LHCN-M2 (cell line): ENCODE measurements at regions not wholly inside any gene's neighbourhood (a gene's known extent, or its start where the extent isn't known, plus 50 kb on each side); places are given as distances from the start of the nearest gene placed in this dataset.
"Not testable (repeated sequence)": the region's sequence is repeated elsewhere in the genome, so short reads cannot be mapped to it uniquely, and the experiment has no call there.

Experiments
- DNase-seq: peaks from one replicate; pipeline ENCODE4 v3.0.0-alpha.2; 2012; ENCODE audit warnings: low read depth

GRCh38 chr12:83474369-83474768 lies 787.7 kb downstream of the TMTC2 start:
- DNase-seq: no peak

GRCh38 chr12:83473408-83474095 lies 786.8 kb downstream of the TMTC2 start:
- DNase-seq: no peak

- no peak for DNase-seq
These were observed 786.1 kb downstream of the TMTC2 start for GRCh38 chr12:83472772-83473171.

GRCh38 chr12:83472350-83472749 lies 785.6 kb downstream of the TMTC2 start:
- DNase-seq: no peak

- no peak for DNase-seq
These were observed 784.6 kb downstream of the TMTC2 start for GRCh38 chr12:83471341-83471740.

- DNase-seq: no peak
These were observed 784.0 kb downstream of the TMTC2 start for GRCh38 chr12:83470749-83471148.

GRCh38 chr12:83468988-83469908 lies 782.5 kb downstream of the TMTC2 start:
- no peak for DNase-seq

- DNase-seq: no peak
These were observed 778.9 kb downstream of the TMTC2 start for GRCh38 chr12:83465632-83466031.

GRCh38 chr12:83462419-83462818 lies 775.7 kb downstream of the TMTC2 start:
- DNase-seq: no peak

GRCh38 chr12:83461336-83461935 lies 774.7 kb downstream of the TMTC2 start:
- no peak for DNase-seq

- DNase-seq: no peak
These were observed 764.5 kb downstream of the TMTC2 start for GRCh38 chr12:83451189-83451588.

GRCh38 chr12:83434600-83434999 lies 747.9 kb downstream of the TMTC2 start:
- no peak for DNase-seq

- DNase-seq: no peak
These were observed 745.5 kb downstream of the TMTC2 start for GRCh38 chr12:83432176-83432719.

- not testable (repeated sequence) for DNase-seq
These were observed 741.0 kb downstream of the TMTC2 start for GRCh38 chr12:83427586-83428136.

- no peak for DNase-seq
These were observed 728.3 kb downstream of the TMTC2 start for GRCh38 chr12:83414981-83415380.

- DNase-seq: no peak
These were observed 722.1 kb downstream of the TMTC2 start for GRCh38 chr12:83408851-83409250.

GRCh38 chr12:83408146-83408545 lies 721.4 kb downstream of the TMTC2 start:
- no peak for DNase-seq

GRCh38 chr12:83404521-83404920 lies 717.8 kb downstream of the TMTC2 start:
- no peak for DNase-seq

- DNase-seq: no peak
These were observed 703.5 kb downstream of the TMTC2 start for GRCh38 chr12:83390186-83390585.

- DNase-seq: no peak
These were observed 702.7 kb downstream of the TMTC2 start for GRCh38 chr12:83389237-83389996.

- DNase-seq: no peak
These were observed 701.8 kb downstream of the TMTC2 start for GRCh38 chr12:83388551-83388950.
